ENCODE measurements at regions not wholly inside any gene's neighbourhood (a gene's known extent, or its start where the extent isn't known, plus 50 kb on each side); places are given as distances from the start of the nearest gene placed in this dataset.

GRCh38 chr20:52731093-52731492 is 241.1 kb upstream of the TSHZ2 start:
- peak; percentile 9 for TF ChIP-seq POLR2AphosphoS5 (IDR thresholded peaks at IDR 0.05)
- TF ChIP-seq CTCF (IDR thresholded peaks at IDR 0.05) = no peak
- no peak for TF ChIP-seq POLR2A (IDR thresholded peaks at IDR 0.05)

GRCh38 chr20:52727740-52728456 is 244.3 kb upstream of the TSHZ2 start:
- WGBS = 97% methylated on average over 24 of the region's 24 CpGs
- H3K4me3 ChIP-seq = no peak overlapping the region
- H3K36me3 ChIP-seq = no peaks in the 10 kb centered on the region
- no peak for DNase-seq (ENCODE audit: low spot score)
- no peaks in the 10 kb centered on the region for H3K9me3 ChIP-seq
- H3K27me3 ChIP-seq (replicated peaks; ENCODE audit: insufficient read depth) = no peaks in the 10 kb centered on the region
- intact Hi-C loops (cut with DNase I) = no loop called here
- H3K4me1 ChIP-seq (replicated peaks) = no peaks in the 10 kb centered on the region
- no peak for TF ChIP-seq POLR2A (IDR thresholded peaks at IDR 0.05)
- no peak for TF ChIP-seq POLR2AphosphoS5 (IDR thresholded peaks at IDR 0.05)
- no peak for TF ChIP-seq CTCF (IDR thresholded peaks at IDR 0.05)
- no peak overlapping the region for H3K27ac ChIP-seq

More at GRCh38 chr20:52731093-52731492, 241.1 kb upstream of the TSHZ2 start:
- no peak overlapping the region for H3K27ac ChIP-seq
- no peaks in the 10 kb centered on the region for H3K36me3 ChIP-seq
- H3K4me3 ChIP-seq = no peak overlapping the region
- intact Hi-C loops (cut with DNase I) = no loop called here
- DNase-seq (ENCODE audit: low spot score) = peak; percentile 45
- 26% methylated on average over 3 of the region's 3 CpGs for WGBS
- no peaks in the 10 kb centered on the region for H3K4me1 ChIP-seq (replicated peaks)
- no peaks in the 10 kb centered on the region for H3K9me3 ChIP-seq
- no peaks in the 10 kb centered on the region for H3K27me3 ChIP-seq (replicated peaks; ENCODE audit: insufficient read depth)

GRCh38 chr20:52724541-52724940 is 247.6 kb upstream of the TSHZ2 start:
- Histone ChIP-seq H3K36me3 (no peaks in the 10 kb centered on the region), H3K9me3 (no peaks in the 10 kb centered on the region), H3K27ac (no peak overlapping the region), H3K27me3 (replicated peaks; ENCODE audit: insufficient read depth) (no peaks in the 10 kb centered on the region), H3K4me3 (no peak overlapping the region), H3K4me1 (replicated peaks) (no peaks in the 10 kb centered on the region)
- TF ChIP-seq POLR2AphosphoS5 (IDR thresholded peaks at IDR 0.05) (peak; percentile 64), CTCF (IDR thresholded peaks at IDR 0.05) (no peak), POLR2A (IDR thresholded peaks at IDR 0.05) (no peak)
- intact Hi-C loops (cut with DNase I) = no loop called here
- peak; percentile 27 for DNase-seq (ENCODE audit: low spot score)
- WGBS = 37% methylated on average over 8 of the region's 8 CpGs

GRCh38 chr20:52722926-52723688 is 249.1 kb upstream of the TSHZ2 start:
- TF ChIP-seq POLR2A (IDR thresholded peaks at IDR 0.05) (no peak), CTCF (IDR thresholded peaks at IDR 0.05) (no peak), POLR2AphosphoS5 (IDR thresholded peaks at IDR 0.05) (no peak)

More at GRCh38 chr20:52722926-52723688, 249.1 kb upstream of the TSHZ2 start:
- H3K36me3 ChIP-seq = no peaks in the 10 kb centered on the region
- no peaks in the 10 kb centered on the region for H3K27me3 ChIP-seq (replicated peaks; ENCODE audit: insufficient read depth)
- H3K9me3 ChIP-seq = no peaks in the 10 kb centered on the region
- H3K27ac ChIP-seq = no peak overlapping the region
- WGBS = 59% methylated on average over 4 of the region's 4 CpGs
- intact Hi-C loops (cut with DNase I) = no loop called here
- no peak for DNase-seq (ENCODE audit: low spot score)
- no peaks in the 10 kb centered on the region for H3K4me1 ChIP-seq (replicated peaks)
- H3K4me3 ChIP-seq = no peak overlapping the region

Measured in prostate gland (tissue), 2 donors.